IMR-90 (cell line): ENCODE measurements at regions not wholly inside any gene's neighbourhood (a gene's known extent, or its start where the extent isn't known, plus 50 kb on each side); places are given as distances from the start of the nearest gene placed in this dataset.

Source experiments
- ATAC-seq: fragments of 200-7000 bp; cut with Tn5 transposase; 2 replicates; pipeline ENCODE4 v1.9.1; 2020; ENCODE audit warnings: low read depth, mild to moderate bottlenecking, moderate library complexity
- BruUV-seq: library from RNA; stranded (reverse); fragments of 400-500 nt; replicated peaks from 2 replicates; lab custom pipeline; 2021; lab: Mats Ljungman, UMichigan
- CTCF ChIA-PET: fragments of 300-600 bp; formaldehyde crosslinking; extraction: SDS; loops from one replicate; lab custom pipeline; 2021; ENCODE audit warnings: antibody characterized with exemption; lab: Yijun Ruan, JAX
- POLR2A ChIA-PET: fragments of 300-600 bp; sonication (Branson Sonifier 250); formaldehyde crosslinking; loops from one replicate; lab custom pipeline; 2022; ENCODE audit warnings: antibody characterized with exemption; ENCODE audit not compliant: unreplicated experiment; lab: Charles Lee
- DNase-seq: peaks from one replicate; pipeline ENCODE4 v3.0.0; 2013
- H2AFZ ChIP-seq: replicated peaks from 2 replicates; pipeline ENCODE3; 2013; ENCODE audit warnings: low read length, mild to moderate bottlenecking; ENCODE audit not compliant: poor library complexity
- H2AK5ac ChIP-seq: 2 replicates; pipeline ENCODE4 v1.6.1; 2013; ENCODE audit warnings: low read depth, low read length, inconsistent platforms
- H2AK9ac ChIP-seq: replicated peaks from 2 replicates; pipeline ENCODE3; 2013; ENCODE audit warnings: mild to moderate bottlenecking, low read depth, low read length, moderate library complexity; ENCODE audit not compliant: poor library complexity
- H2BK120ac ChIP-seq: 2 replicates; pipeline ENCODE4 v1.6.1; 2013; ENCODE audit warnings: low read depth, low read length, inconsistent platforms
- H2BK15ac ChIP-seq: 3 replicates; pipeline ENCODE4 v1.6.1; 2013; ENCODE audit warnings: low read depth, low read length, inconsistent platforms
- H2BK20ac ChIP-seq: 2 replicates; pipeline ENCODE4 v1.6.1; 2013; ENCODE audit warnings: low read depth, mild to moderate bottlenecking, inconsistent platforms, low read length, moderate library complexity
- H2BK5ac ChIP-seq: 2 replicates; pipeline ENCODE4 v1.6.1; 2013; ENCODE audit warnings: mild to moderate bottlenecking, low read depth, low read length, inconsistent platforms; ENCODE audit not compliant: poor library complexity, severe bottlenecking
- H3K14ac ChIP-seq: replicated peaks from 2 replicates; pipeline ENCODE4 v1.6.1; 2013; ENCODE audit warnings: low read depth, low read length, inconsistent platforms
- H3K18ac ChIP-seq: 2 replicates; pipeline ENCODE4 v1.6.1; 2013; ENCODE audit warnings: low read depth, low read length, control low read depth
- H3K23ac ChIP-seq: 2 replicates; pipeline ENCODE4 v1.6.1; 2013; ENCODE audit warnings: low read depth, low read length, inconsistent platforms
- H3K27ac ChIP-seq: 2 replicates; pipeline ENCODE4 v1.5.1; 2013; ENCODE audit warnings: mild to moderate bottlenecking, control low read depth, low read length; ENCODE audit not compliant: insufficient read depth
- H3K27me3 ChIP-seq: 2 replicates; pipeline ENCODE4 v1.6.1; 2013; ENCODE audit warnings: low read length; ENCODE audit not compliant: control insufficient read depth, insufficient read depth
- H3K36me3 ChIP-seq: 2 replicates; pipeline ENCODE4 v1.6.1; 2013; ENCODE audit warnings: low read length, mixed read lengths; ENCODE audit not compliant: control insufficient read depth, insufficient read depth
- H3K4ac ChIP-seq: 2 replicates; pipeline ENCODE4 v1.6.1; 2013; ENCODE audit warnings: low read depth, low read length, inconsistent platforms
- H3K4me1 ChIP-seq: 2 replicates; pipeline ENCODE4 v1.6.1; 2013; ENCODE audit warnings: low read length, mixed read lengths; ENCODE audit not compliant: control insufficient read depth, insufficient read depth
- H3K4me2 ChIP-seq: 2 replicates; pipeline ENCODE4 v1.6.1; 2013; ENCODE audit warnings: low read depth, mild to moderate bottlenecking, control low read depth, low read length, moderate library complexity
- H3K4me3 ChIP-seq: 2 replicates; pipeline ENCODE4 v1.5.1; 2013; ENCODE audit warnings: low read depth, mild to moderate bottlenecking, control low read depth, low read length, moderate library complexity; ENCODE audit not compliant: insufficient read depth
- H3K56ac ChIP-seq: 2 replicates; pipeline ENCODE4 v1.6.1; 2013; ENCODE audit warnings: low read length, inconsistent platforms; ENCODE audit not compliant: insufficient read depth; ENCODE audit errors: extremely low read depth
- H3K79me1 ChIP-seq, 2 experiments: 2 replicates each; pipeline ENCODE4 v1.6.1; 2013; ENCODE audit warnings: low read length in 2 of 2, inconsistent platforms in 1 of 2, low read depth in 1 of 2
- H3K9ac ChIP-seq: 2 replicates; pipeline ENCODE4 v1.6.1; 2013; ENCODE audit warnings: low read depth, low read length, control low read depth
- H3K9me1 ChIP-seq: 2 replicates; pipeline ENCODE4 v1.6.1; 2013; ENCODE audit warnings: low read length, inconsistent platforms; ENCODE audit not compliant: insufficient read depth
- H3K9me3 ChIP-seq: 2 replicates; pipeline ENCODE4 v1.6.1; 2013; ENCODE audit warnings: low read length; ENCODE audit not compliant: control insufficient read depth, insufficient read depth
- H4K20me1 ChIP-seq: 2 replicates; pipeline ENCODE4 v1.6.1; 2013; ENCODE audit warnings: low read length, inconsistent platforms; ENCODE audit not compliant: insufficient read depth
- H4K5ac ChIP-seq: 2 replicates; pipeline ENCODE4 v1.6.1; 2013; ENCODE audit warnings: mild to moderate bottlenecking, low read depth, low read length, control low read depth
- H4K8ac ChIP-seq, 2 experiments: 2 replicates each; pipeline ENCODE4 v1.6.1; 2013; ENCODE audit warnings: low read depth in 2 of 2, low read length in 2 of 2, control low read depth in 1 of 2, inconsistent platforms in 1 of 2
- H4K91ac ChIP-seq: 2 replicates; pipeline ENCODE4 v1.6.1; 2013; ENCODE audit warnings: low read depth, low read length, inconsistent platforms; ENCODE audit not compliant: insufficient read depth
- BHLHE40 ChIP-seq: fragments of 150-350 bp; IDR thresholded peaks from 2 replicates; pipeline ENCODE4 v1.6.1; 2016; ENCODE audit warnings: mild to moderate bottlenecking, low read depth, low read length
- CEBPB ChIP-seq: IDR thresholded peaks from 2 replicates; pipeline ENCODE4 v1.6.1; 2012; ENCODE audit warnings: low read depth, low read length, improper control_type of control experiment
- CHD1 ChIP-seq: IDR thresholded peaks from 2 replicates; pipeline ENCODE4 v1.6.1; 2012; ENCODE audit warnings: low read depth, low read length, improper control_type of control experiment
- FOS ChIP-seq: fragments of 150-350 bp; IDR thresholded peaks from 2 replicates; pipeline ENCODE4 v1.6.1; 2016; ENCODE audit warnings: low read depth, low read length
- MAFK ChIP-seq: IDR thresholded peaks from 2 replicates; pipeline ENCODE4 v1.6.1; 2012; ENCODE audit warnings: low read depth, low read length, improper control_type of control experiment
- MAZ ChIP-seq: IDR thresholded peaks from 2 replicates; pipeline ENCODE4 v1.6.1; 2012; ENCODE audit warnings: low read depth, mild to moderate bottlenecking, low read length, improper control_type of control experiment, moderate library complexity, borderline replicate concordance
- MXI1 ChIP-seq: IDR thresholded peaks from 2 replicates; pipeline ENCODE4 v1.6.1; 2012; ENCODE audit warnings: low read depth, mild to moderate bottlenecking, low read length, moderate library complexity, borderline replicate concordance
- NFE2L2 ChIP-seq: fragments of 150-350 bp; IDR thresholded peaks from 2 replicates; pipeline ENCODE4 v1.6.1; 2016; ENCODE audit warnings: low read depth, mild to moderate bottlenecking, low read length
- POLR2A ChIP-seq: IDR thresholded peaks from 2 replicates; pipeline ENCODE4 v1.6.1; 2012; ENCODE audit warnings: mild to moderate bottlenecking, low read depth, low read length
- RAD21 ChIP-seq: IDR thresholded peaks from 2 replicates; pipeline ENCODE4 v1.6.1; 2012; ENCODE audit warnings: low read length, improper control_type of control experiment
- RCOR1 ChIP-seq: IDR thresholded peaks from 2 replicates; pipeline ENCODE4 v1.6.1; 2012; ENCODE audit warnings: mild to moderate bottlenecking, low read length, improper control_type of control experiment; ENCODE audit not compliant: insufficient replicate concordance
- RFX5 ChIP-seq: IDR thresholded peaks from 2 replicates; pipeline ENCODE4 v1.8.0; 2012; ENCODE audit warnings: low read depth, mild to moderate bottlenecking, low read length, moderate library complexity
- SMC3 ChIP-seq: fragments of 150-350 bp; IDR thresholded peaks from 2 replicates; pipeline ENCODE4 v1.6.1; 2016; ENCODE audit warnings: low read depth, mild to moderate bottlenecking, antibody characterized with exemption, low read length, moderate library complexity
- WGBS, 2 experiments: methylation state at CpG; one replicate each; pipeline versions ENCODE4 v1.1.5 to v1.1.7; 2013; ENCODE audit warnings: missing lambda C conversion rate in 2 of 2; ENCODE audit not compliant: insufficient read length in 1 of 2; ENCODE audit errors: extremely low coverage in 2 of 2; 5-methylcytosine and 5-hydroxymethylcytosine counted together
- dilution Hi-C: fragments of 300-500 bp; cut with HindIII; formaldehyde crosslinking; loops from one replicate; pipeline ENCODE4 v1.14.3; 2018; ENCODE audit warnings: low sequenced_read_pairs; ENCODE audit not compliant: unreplicated experiment
- in situ Hi-C: fragments of 300-500 bp; cut with MboI; formaldehyde crosslinking; loops from 3 replicates; pipeline ENCODE4 v1.14.3; 2019; ENCODE audit warnings: low sequenced_read_pairs, inconsistent platforms, mixed read lengths
- intact Hi-C: fragments of 100-400 bp; cut with micrococcal nuclease; formaldehyde crosslinking; loops from 2 replicates; pipeline ENCODE4 v1.10.0; 2022
- TF ChIP-seq, protein P1 (sequence below): fragments of 150-350 bp; IDR thresholded peaks from 2 replicates; pipeline ENCODE4 v1.6.1; 2017; ENCODE audit warnings: mild to moderate bottlenecking, antibody characterized with exemption, low read length, low read depth
- TF ChIP-seq, protein P2 (sequence below): fragments of 150-350 bp; IDR thresholded peaks from 2 replicates; pipeline ENCODE4 v1.6.1; 2016; ENCODE audit warnings: low read depth, mild to moderate bottlenecking, low read length, moderate library complexity, borderline replicate concordance
- TF ChIP-seq, protein P3 (sequence below): conservative IDR thresholded peaks from 2 replicates; pipeline ENCODE4 v1.5.1; 2012; ENCODE audit warnings: mild to moderate bottlenecking, low read depth, low read length, improper control_type of control experiment

DNA sequence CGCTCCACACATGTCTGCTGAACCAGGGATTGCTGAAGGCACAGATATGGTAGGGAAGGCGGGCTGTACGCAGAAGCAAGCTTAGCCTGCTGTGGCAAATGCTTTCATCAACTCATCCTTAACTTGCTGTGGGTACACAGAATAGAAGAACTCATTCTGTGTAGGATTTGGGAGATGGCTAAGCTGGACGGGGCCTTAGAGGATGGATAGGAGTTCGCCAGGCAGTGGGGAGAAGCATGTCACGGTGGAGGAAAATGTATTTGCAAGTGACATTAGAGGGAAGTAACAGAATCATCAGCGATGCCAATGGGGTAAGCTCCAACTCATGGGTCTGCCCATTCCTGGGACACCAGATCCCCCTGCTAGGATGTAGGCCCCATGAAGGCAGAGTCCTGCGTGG is 96.7 kb upstream of the SMIM21 start:
- no peaks in the 10 kb centered on the region for H3K9me3 ChIP-seq
- no peaks in the 10 kb centered on the region for H3K36me3 ChIP-seq
- ATAC-seq (no peak), DNase-seq (no peak)
- no peak overlapping the region for H3K56ac ChIP-seq
- dilution Hi-C loops: no loop called here
- peaks cover 5% of the 10 kb centered on the region for H3K27me3 ChIP-seq
- no peak overlapping the region for H4K91ac ChIP-seq
- H4K20me1 ChIP-seq: no peaks in the 10 kb centered on the region
- ChIA-PET POLR2A (no interaction called here), CTCF (no interaction called here)
- H2BK20ac ChIP-seq: no peak overlapping the region
- no peak overlapping the region for H3K14ac ChIP-seq
- in situ Hi-C loops: no loop called here
- H2BK15ac ChIP-seq: no peak overlapping the region
- H3K4me3 ChIP-seq: no peak overlapping the region
- 93% methylated on average over 3 of the region's 8 CpGs; no CpG with 5 or more reads in 1 of the 2 experiments for WGBS, 2 experiments
- no peak overlapping the region for H3K4me2 ChIP-seq
- H2BK5ac ChIP-seq: no peak overlapping the region
- H4K8ac ChIP-seq: no peak overlapping the region
- H3K9me1 ChIP-seq: no peaks in the 10 kb centered on the region; the same call in 1 of the 2 replicates
- no peak overlapping the region for H3K27ac ChIP-seq
- H3K79me1 ChIP-seq: no peaks in the 10 kb centered on the region
- no peak overlapping the region for H3K18ac ChIP-seq
- H2AK5ac ChIP-seq: no peak overlapping the region
- BruUV-seq: no TSS peak
- no peak overlapping the region for H2AK9ac ChIP-seq
- no peak overlapping the region for H4K5ac ChIP-seq
- TF ChIP-seq SMC3 (no peak), CEBPB (no peak), RCOR1 (no peak), FOS (no peak), MXI1 (no peak), RFX5 (no peak), BHLHE40 (no peak), RAD21 (no peak), NFE2L2 (no peak), MAFK (no peak), POLR2A (no peak), CHD1 (no peak), MAZ (no peak)
- TF ChIP-seq, protein P1, sequence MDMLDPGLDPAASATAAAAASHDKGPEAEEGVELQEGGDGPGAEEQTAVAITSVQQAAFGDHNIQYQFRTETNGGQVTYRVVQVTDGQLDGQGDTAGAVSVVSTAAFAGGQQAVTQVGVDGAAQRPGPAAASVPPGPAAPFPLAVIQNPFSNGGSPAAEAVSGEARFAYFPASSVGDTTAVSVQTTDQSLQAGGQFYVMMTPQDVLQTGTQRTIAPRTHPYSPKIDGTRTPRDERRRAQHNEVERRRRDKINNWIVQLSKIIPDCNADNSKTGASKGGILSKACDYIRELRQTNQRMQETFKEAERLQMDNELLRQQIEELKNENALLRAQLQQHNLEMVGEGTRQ: no peak
- TF ChIP-seq, protein P2, sequence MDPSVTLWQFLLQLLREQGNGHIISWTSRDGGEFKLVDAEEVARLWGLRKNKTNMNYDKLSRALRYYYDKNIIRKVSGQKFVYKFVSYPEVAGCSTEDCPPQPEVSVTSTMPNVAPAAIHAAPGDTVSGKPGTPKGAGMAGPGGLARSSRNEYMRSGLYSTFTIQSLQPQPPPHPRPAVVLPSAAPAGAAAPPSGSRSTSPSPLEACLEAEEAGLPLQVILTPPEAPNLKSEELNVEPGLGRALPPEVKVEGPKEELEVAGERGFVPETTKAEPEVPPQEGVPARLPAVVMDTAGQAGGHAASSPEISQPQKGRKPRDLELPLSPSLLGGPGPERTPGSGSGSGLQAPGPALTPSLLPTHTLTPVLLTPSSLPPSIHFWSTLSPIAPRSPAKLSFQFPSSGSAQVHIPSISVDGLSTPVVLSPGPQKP: no peak
- TF ChIP-seq, protein P3, sequence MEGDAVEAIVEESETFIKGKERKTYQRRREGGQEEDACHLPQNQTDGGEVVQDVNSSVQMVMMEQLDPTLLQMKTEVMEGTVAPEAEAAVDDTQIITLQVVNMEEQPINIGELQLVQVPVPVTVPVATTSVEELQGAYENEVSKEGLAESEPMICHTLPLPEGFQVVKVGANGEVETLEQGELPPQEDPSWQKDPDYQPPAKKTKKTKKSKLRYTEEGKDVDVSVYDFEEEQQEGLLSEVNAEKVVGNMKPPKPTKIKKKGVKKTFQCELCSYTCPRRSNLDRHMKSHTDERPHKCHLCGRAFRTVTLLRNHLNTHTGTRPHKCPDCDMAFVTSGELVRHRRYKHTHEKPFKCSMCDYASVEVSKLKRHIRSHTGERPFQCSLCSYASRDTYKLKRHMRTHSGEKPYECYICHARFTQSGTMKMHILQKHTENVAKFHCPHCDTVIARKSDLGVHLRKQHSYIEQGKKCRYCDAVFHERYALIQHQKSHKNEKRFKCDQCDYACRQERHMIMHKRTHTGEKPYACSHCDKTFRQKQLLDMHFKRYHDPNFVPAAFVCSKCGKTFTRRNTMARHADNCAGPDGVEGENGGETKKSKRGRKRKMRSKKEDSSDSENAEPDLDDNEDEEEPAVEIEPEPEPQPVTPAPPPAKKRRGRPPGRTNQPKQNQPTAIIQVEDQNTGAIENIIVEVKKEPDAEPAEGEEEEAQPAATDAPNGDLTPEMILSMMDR: no peak
- no peak overlapping the region for H3K23ac ChIP-seq
- H3K4ac ChIP-seq: no peak overlapping the region
- no peak overlapping the region for H2BK120ac ChIP-seq
- no peak overlapping the region for H3K9ac ChIP-seq
- H3K4me1 ChIP-seq: no peaks in the 10 kb centered on the region
- intact Hi-C loops: no loop called here
- no peak overlapping the region for H2AFZ ChIP-seq
